GM21447 (cell line): ENCODE measurements at regions not wholly inside any gene's neighbourhood (a gene's known extent, or its start where the extent isn't known, plus 50 kb on each side); places are given as distances from the start of the nearest gene placed in this dataset.
A peak's percentile ranks its signal among the peaks of the same experiment; 100 is the strongest.
"Not testable (repeated sequence)": the region's sequence is repeated elsewhere in the genome, so short reads cannot be mapped to it uniquely, and the experiment has no call there.

Source experiments
- ATAC-seq: cut with Tn5 transposase; IDR thresholded peaks from one replicate; pipeline ENCODE4 v1.9.1; 2021; ENCODE audit not compliant: unreplicated experiment

- no peak for ATAC-seq
Observed at GRCh38 chr2:434625-435024, 146.7 kb upstream of the ALKAL2 start.

GRCh38 chr2:433216-433615 is 145.3 kb upstream of the ALKAL2 start:
- no peak for ATAC-seq

- no peak for ATAC-seq
Observed at GRCh38 chr2:430291-431040, 142.6 kb upstream of the ALKAL2 start.

GRCh38 chr2:429575-430254 is 141.8 kb upstream of the ALKAL2 start:
- ATAC-seq: peak; percentile 64

- ATAC-seq: no peak
Observed at GRCh38 chr2:429142-429541, 141.3 kb upstream of the ALKAL2 start.

- ATAC-seq: no peak
Observed at GRCh38 chr2:428591-428990, 140.7 kb upstream of the ALKAL2 start.

GRCh38 chr2:426696-427095 is 138.8 kb upstream of the ALKAL2 start:
- ATAC-seq: not testable (repeated sequence)

- no peak for ATAC-seq
Observed at GRCh38 chr2:425947-426346, 138.1 kb upstream of the ALKAL2 start.

GRCh38 chr2:425243-425642 is 137.4 kb upstream of the ALKAL2 start:
- no peak for ATAC-seq

GRCh38 chr2:424306-425171 is 136.6 kb upstream of the ALKAL2 start:
- no peak for ATAC-seq

GRCh38 chr2:423479-423878 is 135.6 kb upstream of the ALKAL2 start:
- ATAC-seq: no peak

GRCh38 chr2:422676-423435 is 135.0 kb upstream of the ALKAL2 start:
- no peak for ATAC-seq

GRCh38 chr2:421406-421805 is 133.5 kb upstream of the ALKAL2 start:
- no peak for ATAC-seq

GRCh38 chr2:419687-420317 is 131.9 kb upstream of the ALKAL2 start:
- no peak for ATAC-seq

- ATAC-seq: no peak
Observed at GRCh38 chr2:417662-418061, 129.8 kb upstream of the ALKAL2 start.

GRCh38 chr2:417006-417405 is 129.1 kb upstream of the ALKAL2 start:
- no peak for ATAC-seq

- ATAC-seq: no peak
Observed at GRCh38 chr2:415986-416610, 128.2 kb upstream of the ALKAL2 start.

GRCh38 chr2:409523-409922 is 121.6 kb upstream of the ALKAL2 start:
- ATAC-seq: no peak

- no peak for ATAC-seq
Observed at GRCh38 chr2:407630-408029, 119.7 kb upstream of the ALKAL2 start.

GRCh38 chr2:406876-407275 is 119.0 kb upstream of the ALKAL2 start:
- ATAC-seq: no peak
